A673 (cell line): ENCODE measurements at regions not wholly inside any gene's neighbourhood (a gene's known extent, or its start where the extent isn't known, plus 50 kb on each side); places are given as distances from the start of the nearest gene placed in this dataset.

Source experiments
- CTCF ChIP-seq: fragments of 300-800, 200-600 bp; sonication (generic); conservative IDR thresholded peaks from 2 replicates; pipeline ENCODE4 v1.5.1; 2017; ENCODE audit warnings: low read depth, mild to moderate bottlenecking, antibody characterized with exemption, low read length, moderate library complexity, mixed read lengths
- EZH2 ChIP-seq: fragments of 200-600 bp; sonication (generic); IDR thresholded peaks from 2 replicates; pipeline ENCODE4 v1.6.1; 2017; ENCODE audit warnings: borderline replicate concordance, low read depth, mild to moderate bottlenecking, mixed read lengths, antibody characterized with exemption, low read length; ENCODE audit not compliant: poor library complexity, severe bottlenecking

GRCh38 chr9:107685901-107686300, 196.3 kb upstream of the KLF4 start:
- TF ChIP-seq CTCF (no peak), EZH2 (no peak)
